ENCODE measurements at regions not wholly inside any gene's neighbourhood (a gene's known extent, or its start where the extent isn't known, plus 50 kb on each side); places are given as distances from the start of the nearest gene placed in this dataset.
"Not testable (repeated sequence)": the region's sequence is repeated elsewhere in the genome, so short reads cannot be mapped to it uniquely, and the experiment has no call there.

GRCh38 chr12:126982707-126983106 is 1284.3 kb upstream of the TMEM132C start:
- H3K9me3 Mint-ChIP-seq: peaks cover 4 to 7% of the 10 kb centered on the region in 2 donors
- no peaks in the 10 kb centered on the region for H3K36me3 Mint-ChIP-seq
- no peaks in the 10 kb centered on the region for H3K36me3 ChIP-seq (ENCODE audit: control insufficient read depth, insufficient read depth, low read length)
- TF ChIP-seq CTCF (IDR thresholded peaks at IDR 0.05): no peak
- intact Hi-C loops (cut with micrococcal nuclease): no loop called here
- no peaks in the 10 kb centered on the region for H3K4me1 Mint-ChIP-seq
- ATAC-seq (no peak), DNase-seq (no peak)
- H3K4me3 ChIP-seq (ENCODE audit: low read length): no peak overlapping the region
- no peaks in the 10 kb centered on the region for H3K4me1 ChIP-seq (ENCODE audit: control insufficient read depth, insufficient read depth, low read length)
- WGBS (ENCODE audit: insufficient coverage): no CpG with 5 or more reads among the region's 1 CpG
- H3K9me3 ChIP-seq (ENCODE audit: control insufficient read depth, insufficient read depth, low read length): no peaks in the 10 kb centered on the region
- H3K27me3 Mint-ChIP-seq (ENCODE audit: low read depth in 2 of 2): no peaks in the 10 kb centered on the region
- H3K27me3 ChIP-seq (ENCODE audit: control insufficient read depth, insufficient read depth, low read length): no peaks in the 10 kb centered on the region
- H3K27ac Mint-ChIP-seq: no peak overlapping the region
- H3K4me3 Mint-ChIP-seq: no peak overlapping the region
- no peak overlapping the region for H3K27ac ChIP-seq (ENCODE audit: low read length)

- 100% methylated on average over 1 of the region's 2 CpGs for WGBS (ENCODE audit: insufficient coverage)
These were observed 1283.2 kb upstream of the TMEM132C start for GRCh38 chr12:126983735-126984134.

DNA sequence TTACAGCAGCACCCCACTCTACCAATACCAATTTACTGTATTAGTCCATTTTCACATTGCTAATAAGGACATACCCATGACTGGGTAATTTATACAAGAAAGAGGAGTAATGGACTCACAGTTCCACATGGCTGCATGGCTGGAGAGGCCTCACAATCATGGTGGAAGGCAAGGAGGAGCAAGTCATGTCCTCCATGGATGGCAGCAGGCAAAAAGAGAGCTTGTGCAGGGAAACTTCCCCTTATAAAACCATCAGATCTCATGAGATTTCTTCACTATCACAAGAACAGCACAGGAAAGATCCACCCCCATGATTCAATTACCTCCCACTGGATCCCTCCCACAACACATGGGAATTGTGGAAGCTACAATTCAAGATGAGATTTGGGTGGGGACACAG is 1281.3 kb upstream of the TMEM132C start:
- H3K36me3 ChIP-seq (ENCODE audit: control insufficient read depth, insufficient read depth, low read length); intact Hi-C loops (cut with micrococcal nuclease); H3K9me3 Mint-ChIP-seq; DNase-seq; H3K27ac Mint-ChIP-seq; H3K9me3 ChIP-seq (ENCODE audit: control insufficient read depth, insufficient read depth, low read length); H3K27me3 Mint-ChIP-seq (ENCODE audit: low read depth in 2 of 2); H3K27ac ChIP-seq (ENCODE audit: low read length); H3K4me1 ChIP-seq (ENCODE audit: control insufficient read depth, insufficient read depth, low read length); H3K27me3 ChIP-seq (ENCODE audit: control insufficient read depth, insufficient read depth, low read length); H3K4me3 ChIP-seq (ENCODE audit: low read length); H3K36me3 Mint-ChIP-seq; H3K4me1 Mint-ChIP-seq; H3K4me3 Mint-ChIP-seq; ATAC-seq: not testable (repeated sequence)

More at GRCh38 chr12:126983735-126984134, 1283.2 kb upstream of the TMEM132C start:
- H3K36me3 ChIP-seq (ENCODE audit: control insufficient read depth, insufficient read depth, low read length); H3K9me3 ChIP-seq (ENCODE audit: control insufficient read depth, insufficient read depth, low read length); H3K27me3 Mint-ChIP-seq (ENCODE audit: low read depth in 2 of 2); H3K9me3 Mint-ChIP-seq; H3K27ac Mint-ChIP-seq; H3K4me1 Mint-ChIP-seq; ATAC-seq; intact Hi-C loops (cut with micrococcal nuclease); H3K4me3 ChIP-seq (ENCODE audit: low read length); DNase-seq; H3K27me3 ChIP-seq (ENCODE audit: control insufficient read depth, insufficient read depth, low read length); H3K36me3 Mint-ChIP-seq; H3K4me1 ChIP-seq (ENCODE audit: control insufficient read depth, insufficient read depth, low read length); H3K4me3 Mint-ChIP-seq; H3K27ac ChIP-seq (ENCODE audit: low read length): not testable (repeated sequence)

DNA sequence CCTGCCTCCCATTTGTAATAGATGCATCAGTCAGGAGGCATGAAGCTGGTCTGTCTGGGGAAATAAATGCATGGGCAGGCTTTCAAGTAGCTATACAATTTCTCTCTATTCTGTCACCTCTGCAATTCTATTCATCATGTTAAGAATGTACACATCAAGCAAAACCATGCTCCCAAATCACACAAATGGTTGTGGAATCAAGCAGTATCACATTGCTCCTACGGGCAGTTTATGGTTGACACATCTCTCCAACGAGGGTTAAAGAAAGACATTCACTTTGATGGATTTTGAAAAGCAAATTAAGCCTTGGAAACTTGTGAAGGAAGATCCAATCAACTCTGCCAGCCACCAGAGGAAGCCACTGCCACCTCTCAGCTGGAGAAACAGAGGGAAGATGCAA is 1277.4 kb upstream of the TMEM132C start:
- no peak for TF ChIP-seq CTCF (IDR thresholded peaks at IDR 0.05)
- intact Hi-C loops (cut with micrococcal nuclease): no loop called here
- Histone ChIP-seq H3K27me3 (ENCODE audit: control insufficient read depth, insufficient read depth, low read length) (no peaks in the 10 kb centered on the region), H3K27ac (ENCODE audit: low read length) (no peak overlapping the region), H3K9me3 (ENCODE audit: control insufficient read depth, insufficient read depth, low read length) (peaks cover 5% of the 10 kb centered on the region), H3K4me3 (ENCODE audit: low read length) (no peak overlapping the region), H3K4me1 (ENCODE audit: control insufficient read depth, insufficient read depth, low read length) (no peaks in the 10 kb centered on the region), H3K36me3 (ENCODE audit: control insufficient read depth, insufficient read depth, low read length) (no peaks in the 10 kb centered on the region)
- Mint-ChIP-seq H3K27me3 (ENCODE audit: low read depth in 2 of 2) (no peaks in the 10 kb centered on the region), H3K36me3 (no peaks in the 10 kb centered on the region), H3K4me1 (no peaks in the 10 kb centered on the region), H3K9me3 (no peaks in the 10 kb centered on the region), H3K4me3 (no peak overlapping the region), H3K27ac (no peak overlapping the region)
- WGBS (ENCODE audit: insufficient coverage): 47% methylated on average over 2 of the region's 2 CpGs
- ATAC-seq (no peak), DNase-seq (no peak)

DNA sequence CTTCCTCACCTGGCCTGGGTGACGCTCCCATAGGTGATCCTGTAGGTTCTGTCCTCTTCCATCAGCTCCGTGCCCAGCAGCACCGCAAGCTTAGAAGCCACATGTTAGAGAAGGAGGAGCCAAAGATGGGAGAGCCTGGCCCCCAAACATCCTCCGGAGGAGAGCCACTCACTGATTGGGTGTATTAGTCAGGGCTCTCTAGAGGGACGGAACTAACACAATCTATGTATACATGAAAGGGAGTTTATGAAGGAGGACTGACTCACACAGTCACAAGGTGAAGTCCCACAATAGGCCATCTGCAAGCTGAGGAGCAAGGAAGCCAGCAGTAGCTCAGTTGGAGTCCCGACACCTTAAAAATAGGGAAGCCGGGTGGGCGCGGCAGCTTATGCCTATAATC is 1273.1 kb upstream of the TMEM132C start:
- no peaks in the 10 kb centered on the region for H3K36me3 Mint-ChIP-seq
- intact Hi-C loops (cut with micrococcal nuclease): no loop called here
- no peaks in the 10 kb centered on the region for H3K27me3 ChIP-seq (ENCODE audit: control insufficient read depth, insufficient read depth, low read length)
- H3K36me3 ChIP-seq (ENCODE audit: control insufficient read depth, insufficient read depth, low read length): no peaks in the 10 kb centered on the region
- no peak overlapping the region for H3K4me3 ChIP-seq (ENCODE audit: low read length)
- H3K27ac Mint-ChIP-seq: no peak overlapping the region
- DNase-seq (no peak), ATAC-seq (no peak)
- H3K4me3 Mint-ChIP-seq: no peak overlapping the region
- no peak overlapping the region for H3K27ac ChIP-seq (ENCODE audit: low read length)
- H3K27me3 Mint-ChIP-seq (ENCODE audit: low read depth in 2 of 2): no peaks in the 10 kb centered on the region
- H3K4me1 Mint-ChIP-seq: no peaks in the 10 kb centered on the region
- H3K9me3 Mint-ChIP-seq: no peaks in the 10 kb centered on the region
- TF ChIP-seq CTCF (IDR thresholded peaks at IDR 0.05): no peak
- peaks cover 8% of the 10 kb centered on the region for H3K9me3 ChIP-seq (ENCODE audit: control insufficient read depth, insufficient read depth, low read length)
- 94% methylated on average over 9 of the region's 9 CpGs for WGBS (ENCODE audit: insufficient coverage)
- H3K4me1 ChIP-seq (ENCODE audit: control insufficient read depth, insufficient read depth, low read length): no peaks in the 10 kb centered on the region

Data from natural killer cell (primary cell).